ENCODE measurements at regions not wholly inside any gene's neighbourhood (a gene's known extent, or its start where the extent isn't known, plus 50 kb on each side); places are given as distances from the start of the nearest gene placed in this dataset.

- Mint-ChIP-seq H3K27me3 (ENCODE audit: insufficient read depth, unreplicated experiment) (no peaks in the 10 kb centered on the region), H3K4me1 (ENCODE audit: insufficient read depth, unreplicated experiment) (no peaks in the 10 kb centered on the region), H3K27ac (ENCODE audit: low read depth, unreplicated experiment) (no peak overlapping the region), H3K4me3 (ENCODE audit: unreplicated experiment) (no peak overlapping the region), H3K9me3 (ENCODE audit: unreplicated experiment) (no peaks in the 10 kb centered on the region), H3K36me3 (ENCODE audit: insufficient read depth, unreplicated experiment) (no peaks in the 10 kb centered on the region)
- POLR2A ChIA-PET = no interaction called here
- TF ChIP-seq CTCF (IDR thresholded peaks at IDR 0.05; ENCODE audit: unreplicated experiment) = no peak
- CTCF ChIA-PET = no interaction called here
- intact Hi-C loops (cut with micrococcal nuclease) = no loop called here
- DNase-seq (ENCODE audit: unreplicated experiment) = no peak
- BruUV-seq (replicated peaks) = no TSS peak
These were observed 149.1 kb upstream of the FLRT2 start for GRCh38 chr14:85380881-85381280.

GRCh38 chr14:85382341-85382740 lies 147.6 kb upstream of the FLRT2 start:
- CTCF ChIA-PET = no interaction called here
- no peaks in the 10 kb centered on the region for H3K4me1 Mint-ChIP-seq (ENCODE audit: insufficient read depth, unreplicated experiment)

GRCh38 chr14:85387181-85387580 lies 142.8 kb upstream of the FLRT2 start:
- ChIA-PET POLR2A (no interaction called here), CTCF (no interaction called here)
- no TSS peak for BruUV-seq (replicated peaks)
- intact Hi-C loops (cut with micrococcal nuclease) = no loop called here
- Mint-ChIP-seq H3K27ac (ENCODE audit: low read depth, unreplicated experiment) (no peak overlapping the region), H3K36me3 (ENCODE audit: insufficient read depth, unreplicated experiment) (no peaks in the 10 kb centered on the region), H3K27me3 (ENCODE audit: insufficient read depth, unreplicated experiment) (no peaks in the 10 kb centered on the region), H3K4me1 (ENCODE audit: insufficient read depth, unreplicated experiment) (no peaks in the 10 kb centered on the region), H3K9me3 (ENCODE audit: unreplicated experiment) (no peaks in the 10 kb centered on the region), H3K4me3 (ENCODE audit: unreplicated experiment) (no peak overlapping the region)
- no peak for TF ChIP-seq CTCF (IDR thresholded peaks at IDR 0.05; ENCODE audit: unreplicated experiment)
- DNase-seq (ENCODE audit: unreplicated experiment) = no peak

More at GRCh38 chr14:85382341-85382740, 147.6 kb upstream of the FLRT2 start:
- intact Hi-C loops (cut with micrococcal nuclease) = no loop called here
- no TSS peak for BruUV-seq (replicated peaks)
- no peak for DNase-seq (ENCODE audit: unreplicated experiment)
- Mint-ChIP-seq H3K9me3 (ENCODE audit: unreplicated experiment) (no peaks in the 10 kb centered on the region), H3K36me3 (ENCODE audit: insufficient read depth, unreplicated experiment) (no peaks in the 10 kb centered on the region), H3K27ac (ENCODE audit: low read depth, unreplicated experiment) (no peak overlapping the region), H3K27me3 (ENCODE audit: insufficient read depth, unreplicated experiment) (no peaks in the 10 kb centered on the region), H3K4me3 (ENCODE audit: unreplicated experiment) (no peak overlapping the region)
- POLR2A ChIA-PET = no interaction called here
- TF ChIP-seq CTCF (IDR thresholded peaks at IDR 0.05; ENCODE audit: unreplicated experiment) = no peak

- intact Hi-C loops (cut with micrococcal nuclease) = no loop called here
These were observed 139.7 kb upstream of the FLRT2 start for GRCh38 chr14:85390236-85390635.

More at GRCh38 chr14:85390236-85390635, 139.7 kb upstream of the FLRT2 start:
- H3K36me3 Mint-ChIP-seq (ENCODE audit: insufficient read depth, unreplicated experiment) = no peaks in the 10 kb centered on the region
- no peaks in the 10 kb centered on the region for H3K4me1 Mint-ChIP-seq (ENCODE audit: insufficient read depth, unreplicated experiment)
- CTCF ChIA-PET = no interaction called here
- no peak for TF ChIP-seq CTCF (IDR thresholded peaks at IDR 0.05; ENCODE audit: unreplicated experiment)
- no peaks in the 10 kb centered on the region for H3K9me3 Mint-ChIP-seq (ENCODE audit: unreplicated experiment)
- BruUV-seq (replicated peaks) = no TSS peak
- POLR2A ChIA-PET = no interaction called here
- H3K27ac Mint-ChIP-seq (ENCODE audit: low read depth, unreplicated experiment) = no peak overlapping the region
- no peaks in the 10 kb centered on the region for H3K27me3 Mint-ChIP-seq (ENCODE audit: insufficient read depth, unreplicated experiment)
- no peak overlapping the region for H3K4me3 Mint-ChIP-seq (ENCODE audit: unreplicated experiment)
- no peak for DNase-seq (ENCODE audit: unreplicated experiment)
